GM12872 (cell line): ENCODE measurements at regions not wholly inside any gene's neighbourhood (a gene's known extent, or its start where the extent isn't known, plus 50 kb on each side); places are given as distances from the start of the nearest gene placed in this dataset.
A peak's percentile ranks its signal among the peaks of the same experiment; 100 is the strongest.

ENCODE experiments used
- TF ChIP-seq, protein P1 (sequence below): IDR thresholded peaks from 3 replicates; pipeline ENCODE4 v1.5.1; 2011; ENCODE audit warnings: low read depth, mild to moderate bottlenecking, low read length, moderate library complexity; ENCODE audit not compliant: insufficient read depth

DNA sequence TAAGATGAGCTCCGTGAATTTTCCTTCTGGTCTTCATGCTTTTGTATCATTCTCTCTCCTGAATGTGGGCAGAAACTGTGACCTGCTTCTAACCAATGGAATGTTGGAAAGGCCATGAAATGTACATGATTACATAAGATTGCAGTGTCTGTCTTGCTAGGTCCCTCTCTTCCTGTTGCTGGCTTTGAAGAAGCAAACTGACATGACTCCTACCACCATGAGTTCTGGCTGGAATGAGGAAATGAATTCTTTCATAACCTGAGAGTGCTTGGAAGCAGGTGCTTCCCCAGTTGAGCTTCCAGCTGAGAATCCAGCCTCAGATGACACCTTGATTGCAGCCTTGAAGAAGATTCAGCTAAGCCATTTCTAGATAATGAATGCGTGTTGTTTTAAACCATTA is 275.0 kb upstream of the MIR17HG start:
- TF ChIP-seq, protein P1, sequence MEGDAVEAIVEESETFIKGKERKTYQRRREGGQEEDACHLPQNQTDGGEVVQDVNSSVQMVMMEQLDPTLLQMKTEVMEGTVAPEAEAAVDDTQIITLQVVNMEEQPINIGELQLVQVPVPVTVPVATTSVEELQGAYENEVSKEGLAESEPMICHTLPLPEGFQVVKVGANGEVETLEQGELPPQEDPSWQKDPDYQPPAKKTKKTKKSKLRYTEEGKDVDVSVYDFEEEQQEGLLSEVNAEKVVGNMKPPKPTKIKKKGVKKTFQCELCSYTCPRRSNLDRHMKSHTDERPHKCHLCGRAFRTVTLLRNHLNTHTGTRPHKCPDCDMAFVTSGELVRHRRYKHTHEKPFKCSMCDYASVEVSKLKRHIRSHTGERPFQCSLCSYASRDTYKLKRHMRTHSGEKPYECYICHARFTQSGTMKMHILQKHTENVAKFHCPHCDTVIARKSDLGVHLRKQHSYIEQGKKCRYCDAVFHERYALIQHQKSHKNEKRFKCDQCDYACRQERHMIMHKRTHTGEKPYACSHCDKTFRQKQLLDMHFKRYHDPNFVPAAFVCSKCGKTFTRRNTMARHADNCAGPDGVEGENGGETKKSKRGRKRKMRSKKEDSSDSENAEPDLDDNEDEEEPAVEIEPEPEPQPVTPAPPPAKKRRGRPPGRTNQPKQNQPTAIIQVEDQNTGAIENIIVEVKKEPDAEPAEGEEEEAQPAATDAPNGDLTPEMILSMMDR: no peak

DNA sequence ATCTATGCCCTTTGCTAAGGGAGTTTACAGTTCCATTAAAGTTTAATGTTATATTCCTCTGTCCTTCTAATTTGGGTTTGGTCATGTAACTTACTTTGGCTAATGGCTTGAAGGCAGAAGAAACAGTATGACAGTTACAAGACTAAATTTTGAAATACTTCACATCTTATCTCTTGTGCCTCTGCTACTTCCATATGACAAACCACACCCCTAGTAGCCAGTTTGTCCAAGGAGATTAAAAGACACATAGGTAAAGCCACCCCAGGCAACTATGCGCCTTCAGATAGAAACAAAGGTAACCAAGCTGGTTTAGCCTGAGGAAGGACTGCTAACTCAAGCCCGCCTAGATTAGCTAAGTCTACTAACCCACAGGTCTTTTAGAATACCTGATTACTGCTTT is 273.4 kb upstream of the MIR17HG start:
- TF ChIP-seq, protein P1: no peak

- TF ChIP-seq, protein P1: no peak
These were observed 270.7 kb upstream of the MIR17HG start for GRCh38 chr13:91076830-91077229.

- TF ChIP-seq, protein P1: peak; percentile 33; the same call in 1 of the 3 replicates
These were observed 269.3 kb upstream of the MIR17HG start for GRCh38 chr13:91078093-91078679.

GRCh38 chr13:91079176-91079575 is 268.3 kb upstream of the MIR17HG start:
- TF ChIP-seq, protein P1: no peak

DNA sequence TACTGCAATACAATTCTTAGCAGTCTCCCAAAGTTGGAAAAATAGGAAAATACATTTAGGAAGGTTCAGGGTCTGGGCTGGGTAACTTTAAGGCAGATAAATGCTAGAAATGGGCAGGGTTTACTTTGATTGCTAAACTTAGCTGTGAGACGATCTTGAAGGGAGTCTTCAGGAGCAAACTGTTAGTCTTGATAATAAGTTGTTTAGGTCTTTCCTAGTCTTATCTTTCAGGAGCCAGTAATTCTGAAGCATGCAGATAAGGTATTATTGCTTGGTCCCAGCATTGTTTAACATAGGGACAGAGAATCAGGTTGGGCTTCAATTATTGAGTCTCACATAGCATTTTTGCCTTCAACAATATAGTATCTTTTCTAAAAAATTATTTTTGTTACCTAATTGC is 262.4 kb upstream of the MIR17HG start:
- TF ChIP-seq, protein P1: no peak

DNA sequence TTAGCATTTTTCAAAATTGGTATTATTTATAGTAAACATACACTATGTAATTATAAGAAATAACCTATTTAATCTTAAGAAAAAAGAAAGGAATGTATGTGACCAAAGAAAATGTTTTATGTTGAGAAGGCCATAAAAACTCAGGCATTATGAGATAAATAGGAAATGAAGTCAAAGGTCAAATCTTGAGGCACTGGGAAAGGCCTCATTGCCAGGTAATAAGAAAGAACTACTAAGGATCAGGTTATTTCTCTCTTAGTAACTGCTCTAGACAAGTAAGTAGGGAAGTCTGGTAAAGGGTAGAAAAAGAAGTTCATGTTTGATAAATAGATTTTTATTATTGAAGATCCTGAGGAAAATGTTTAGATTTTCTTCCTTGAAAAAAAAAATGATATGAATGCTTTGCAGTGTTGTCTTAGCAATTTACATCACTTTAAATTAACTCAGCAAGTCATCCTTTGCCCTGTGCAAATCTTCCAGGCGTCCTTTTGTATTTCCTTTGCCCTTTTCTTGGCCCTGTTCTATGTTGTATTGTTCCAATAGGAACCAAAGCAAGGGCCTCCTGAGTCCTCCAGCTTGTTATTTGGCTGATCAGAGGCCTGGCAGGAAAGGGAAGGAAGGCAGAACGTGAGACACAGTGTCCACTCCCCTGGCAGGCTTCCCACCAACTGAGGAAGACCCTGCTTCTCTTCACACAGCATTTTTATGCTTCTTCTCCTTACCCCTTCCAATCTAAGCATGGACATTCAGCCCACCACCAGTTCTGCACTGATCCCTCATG is 260.4 kb upstream of the MIR17HG start:
- TF ChIP-seq, protein P1: no peak
